ENCODE measurements at regions not wholly inside any gene's neighbourhood (a gene's known extent, or its start where the extent isn't known, plus 50 kb on each side); places are given as distances from the start of the nearest gene placed in this dataset.

GRCh38 chr9:75826314-75826713 is 64.2 kb upstream of the PCSK5 start:
- no peak for TF ChIP-seq FOSL2 (IDR thresholded peaks at IDR 0.05)
- TF ChIP-seq FOSL2 (CRISPR knock-in tag; IDR thresholded peaks at IDR 0.05): no peak
- TF ChIP-seq JUNB (IDR thresholded peaks at IDR 0.05): no peak
- TF ChIP-seq ZNF302 (CRISPR knock-in tag; IDR thresholded peaks at IDR 0.05): no peak
- TF ChIP-seq USF2 (IDR thresholded peaks at IDR 0.05): no peak
- no peak for TF ChIP-seq BCL3 (IDR thresholded peaks at IDR 0.05)
- TF ChIP-seq NR3C1 (IDR thresholded peaks at IDR 0.05): no peak
- TF ChIP-seq MAZ (IDR thresholded peaks at IDR 0.05; ENCODE audit: borderline replicate concordance, low read depth, low read length): no peak
- TF ChIP-seq SREBF2 (IDR thresholded peaks at IDR 0.05): no peak
- TF ChIP-seq PBX3 (IDR thresholded peaks at IDR 0.05): no peak
- no peak for TF ChIP-seq POLR2A (IDR thresholded peaks at IDR 0.05; ENCODE audit: low read length)
- TF ChIP-seq MYC (IDR thresholded peaks at IDR 0.05; ENCODE audit: borderline replicate concordance, low read length): no peak
- TF ChIP-seq RCOR1 (IDR thresholded peaks at IDR 0.05; ENCODE audit: low read depth, low read length): no peak
- TF ChIP-seq RAD21 (conservative IDR thresholded peaks at IDR 0.05 in 1 of 2, IDR thresholded peaks at IDR 0.05 in 1 of 2): no peak
- no peak for TF ChIP-seq CTCF (IDR thresholded peaks at IDR 0.05)
- no peak for TF ChIP-seq CEBPB (IDR thresholded peaks at IDR 0.05)
- no peak for TF ChIP-seq HOXA7 (CRISPR knock-in tag; IDR thresholded peaks at IDR 0.05)
- TF ChIP-seq CBX2 (IDR thresholded peaks at IDR 0.05; ENCODE audit: borderline replicate concordance, low read depth): no peak
- Histone ChIP-seq H3K9me3 (no peaks in the 10 kb centered on the region), H3K4me1 (no peaks in the 10 kb centered on the region), H3K4me3 (no peak overlapping the region), H3K27ac (no peak overlapping the region), H3K4me2 (no peak overlapping the region)
- POLR2A ChIA-PET: no interaction called here
- CTCF ChIA-PET: interaction anchor here (0.6 kb wide), 1 partner anchor 580 kb away, joined by 3 read pairs; no protein-coding TSS in a partner anchor
- ATAC-seq: no peak
- no peak for DNase-seq (ENCODE audit: low read depth in 1 of 2, low spot score in 1 of 2)
- FAIRE-seq: no peak
- WGBS (ENCODE audit: missing lambda C conversion rate): 0% methylated on average over 2 of the region's 2 CpGs

- no peak overlapping the region for H3K4me2 ChIP-seq
- TF ChIP-seq GATA3 (IDR thresholded peaks at IDR 0.05; ENCODE audit: borderline replicate concordance): no peak
- no peak for TF ChIP-seq JUNB (IDR thresholded peaks at IDR 0.05)
- no peak for TF ChIP-seq CHD2 (IDR thresholded peaks at IDR 0.05; ENCODE audit: low read length, partially characterized antibody)
- POLR2A ChIA-PET: no interaction called here
- ATAC-seq: no peak
- no peak overlapping the region for H3K27ac ChIP-seq
- no peak for FAIRE-seq
- no peaks in the 10 kb centered on the region for H3K4me1 ChIP-seq
- no peaks in the 10 kb centered on the region for H3K9me3 ChIP-seq
- no peak for DNase-seq (ENCODE audit: low read depth in 1 of 2, low spot score in 1 of 2)
- CTCF ChIA-PET: no interaction called here
- no peak overlapping the region for H3K4me3 ChIP-seq
Measured at GRCh38 chr9:75830303-75830702, 60.2 kb upstream of the PCSK5 start.

GRCh38 chr9:75833778-75834177 is 56.7 kb upstream of the PCSK5 start:
- ChIA-PET POLR2A (no interaction called here), CTCF (no interaction called here)
- DNase-seq (ENCODE audit: low read depth in 1 of 2, low spot score in 1 of 2) (no peak), ATAC-seq (no peak), FAIRE-seq (no peak)
- Histone ChIP-seq H3K4me2 (no peak overlapping the region), H3K4me1 (no peaks in the 10 kb centered on the region), H3K4me3 (no peak overlapping the region), H3K27ac (no peak overlapping the region), H3K9me3 (no peaks in the 10 kb centered on the region)
- no peak for TF ChIP-seq RAD21 (conservative IDR thresholded peaks at IDR 0.05 in 1 of 2, IDR thresholded peaks at IDR 0.05 in 1 of 2)
- no peak for TF ChIP-seq HOXA7 (CRISPR knock-in tag; IDR thresholded peaks at IDR 0.05)
- TF ChIP-seq FOXS1 (CRISPR knock-in tag; IDR thresholded peaks at IDR 0.05): no peak
- TF ChIP-seq ZC3H11A (IDR thresholded peaks at IDR 0.05): no peak
